ENCODE measurements at regions not wholly inside any gene's neighbourhood (a gene's known extent, or its start where the extent isn't known, plus 50 kb on each side); places are given as distances from the start of the nearest gene placed in this dataset.

DNA sequence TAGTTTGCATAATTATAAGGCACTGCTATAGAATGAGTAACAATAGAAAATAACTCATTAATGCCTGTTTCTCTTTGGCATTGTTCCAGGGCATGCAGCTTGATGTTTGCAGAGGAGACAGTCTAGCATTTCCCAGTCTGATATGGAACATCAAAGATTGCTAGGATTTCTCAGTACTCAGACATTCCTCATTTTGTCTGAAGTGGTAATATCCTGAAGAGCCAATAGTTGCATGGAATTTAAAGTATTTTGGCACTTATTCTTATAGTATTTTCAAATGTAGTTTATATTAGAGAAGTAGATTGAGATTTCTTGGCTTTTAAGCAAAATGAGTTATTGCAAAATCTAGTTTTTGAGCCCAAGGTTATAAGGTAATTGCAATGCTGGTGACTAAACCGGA lies 337.3 kb upstream of the E2F7 start:
- no peaks in the 10 kb centered on the region for H3K36me3 ChIP-seq

DNA sequence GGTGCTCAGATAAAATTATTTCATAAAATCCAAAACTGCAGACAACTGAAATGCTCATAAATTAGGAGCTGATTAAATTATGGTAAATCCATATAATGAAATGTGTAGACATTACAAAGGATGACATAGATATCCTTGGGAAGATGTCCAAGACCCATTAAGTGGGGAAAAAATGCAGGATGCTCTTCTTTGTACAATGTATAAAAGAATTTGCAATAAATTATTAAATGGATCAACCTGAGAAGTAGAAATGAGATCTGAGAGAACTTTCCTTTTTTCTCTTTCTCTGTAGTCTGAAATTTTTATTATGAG lies 336.4 kb upstream of the E2F7 start:
- no peak for ATAC-seq (ENCODE audit: insufficient number of reproducible peaks, low FRiP score, low read depth)
- no peak for DNase-seq (ENCODE audit: low spot score)
- Histone ChIP-seq H3K9me3 (no peaks in the 10 kb centered on the region), H3K4me1 (ENCODE audit: control insufficient read depth in 1 of 2, low read depth in 2 of 2) (no peaks in the 10 kb centered on the region), H3K27me3 (replicated peaks; ENCODE audit: insufficient read depth) (no peaks in the 10 kb centered on the region), H3K27ac (no peak overlapping the region), H3K36me3 (no peaks in the 10 kb centered on the region), H3K4me3 (no peak overlapping the region)
- TF ChIP-seq, protein P1, sequence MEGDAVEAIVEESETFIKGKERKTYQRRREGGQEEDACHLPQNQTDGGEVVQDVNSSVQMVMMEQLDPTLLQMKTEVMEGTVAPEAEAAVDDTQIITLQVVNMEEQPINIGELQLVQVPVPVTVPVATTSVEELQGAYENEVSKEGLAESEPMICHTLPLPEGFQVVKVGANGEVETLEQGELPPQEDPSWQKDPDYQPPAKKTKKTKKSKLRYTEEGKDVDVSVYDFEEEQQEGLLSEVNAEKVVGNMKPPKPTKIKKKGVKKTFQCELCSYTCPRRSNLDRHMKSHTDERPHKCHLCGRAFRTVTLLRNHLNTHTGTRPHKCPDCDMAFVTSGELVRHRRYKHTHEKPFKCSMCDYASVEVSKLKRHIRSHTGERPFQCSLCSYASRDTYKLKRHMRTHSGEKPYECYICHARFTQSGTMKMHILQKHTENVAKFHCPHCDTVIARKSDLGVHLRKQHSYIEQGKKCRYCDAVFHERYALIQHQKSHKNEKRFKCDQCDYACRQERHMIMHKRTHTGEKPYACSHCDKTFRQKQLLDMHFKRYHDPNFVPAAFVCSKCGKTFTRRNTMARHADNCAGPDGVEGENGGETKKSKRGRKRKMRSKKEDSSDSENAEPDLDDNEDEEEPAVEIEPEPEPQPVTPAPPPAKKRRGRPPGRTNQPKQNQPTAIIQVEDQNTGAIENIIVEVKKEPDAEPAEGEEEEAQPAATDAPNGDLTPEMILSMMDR (IDR thresholded peaks at IDR 0.05) = no peak

More for the DNA sequence above, 337.3 kb upstream of the E2F7 start:
- no peak overlapping the region for H3K4me3 ChIP-seq
- ATAC-seq (ENCODE audit: insufficient number of reproducible peaks, low FRiP score, low read depth) = no peak
- no peak for DNase-seq (ENCODE audit: low spot score)
- no peak overlapping the region for H3K27ac ChIP-seq
- TF ChIP-seq, protein P1 (IDR thresholded peaks at IDR 0.05) = no peak
- no peaks in the 10 kb centered on the region for H3K27me3 ChIP-seq (replicated peaks; ENCODE audit: insufficient read depth)
- H3K4me1 ChIP-seq (ENCODE audit: control insufficient read depth in 1 of 2, low read depth in 2 of 2) = no peaks in the 10 kb centered on the region
- no peaks in the 10 kb centered on the region for H3K9me3 ChIP-seq

DNA sequence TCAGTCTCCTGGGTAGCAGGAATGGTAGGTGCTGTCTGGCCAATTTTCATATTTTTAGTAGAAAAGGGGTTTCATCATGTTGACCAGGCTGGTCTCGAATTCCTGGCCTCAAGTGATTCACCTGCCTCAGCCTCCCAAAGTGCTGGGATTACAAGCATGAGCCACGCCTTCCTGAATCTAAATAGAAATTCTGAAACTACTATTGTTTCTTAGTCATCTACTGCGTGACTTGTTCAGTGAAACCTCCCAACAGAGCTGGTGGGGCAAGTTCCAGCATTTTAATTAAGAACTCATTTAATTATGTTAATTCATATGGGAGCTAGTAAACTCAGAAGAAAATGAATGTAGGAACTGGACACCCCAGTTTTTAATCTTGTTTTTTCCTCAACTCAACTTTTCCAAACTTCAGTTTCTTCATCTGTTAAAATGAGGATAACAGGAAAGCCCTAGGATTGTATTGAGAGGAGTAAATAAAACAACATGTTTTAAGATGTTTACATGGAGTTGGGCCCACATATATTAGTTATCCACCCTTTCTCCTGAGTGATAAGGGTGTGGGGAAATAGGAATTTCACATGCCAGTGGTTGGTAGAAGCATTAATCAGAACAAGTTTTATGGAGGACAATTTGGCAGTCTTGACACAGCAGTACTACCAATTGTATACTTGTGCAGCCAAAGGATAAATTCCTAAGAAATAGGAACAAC lies 335.8 kb upstream of the E2F7 start:
- Histone ChIP-seq H3K27me3 (replicated peaks; ENCODE audit: insufficient read depth) (no peaks in the 10 kb centered on the region), H3K27ac (no peak overlapping the region), H3K36me3 (no peaks in the 10 kb centered on the region), H3K4me1 (ENCODE audit: control insufficient read depth in 1 of 2, low read depth in 2 of 2) (no peaks in the 10 kb centered on the region), H3K4me3 (no peak overlapping the region), H3K9me3 (no peaks in the 10 kb centered on the region)
- ATAC-seq (ENCODE audit: insufficient number of reproducible peaks, low FRiP score, low read depth) = no peak
- TF ChIP-seq, protein P1 (IDR thresholded peaks at IDR 0.05) = no peak
- DNase-seq (ENCODE audit: low spot score) = no peak

DNA sequence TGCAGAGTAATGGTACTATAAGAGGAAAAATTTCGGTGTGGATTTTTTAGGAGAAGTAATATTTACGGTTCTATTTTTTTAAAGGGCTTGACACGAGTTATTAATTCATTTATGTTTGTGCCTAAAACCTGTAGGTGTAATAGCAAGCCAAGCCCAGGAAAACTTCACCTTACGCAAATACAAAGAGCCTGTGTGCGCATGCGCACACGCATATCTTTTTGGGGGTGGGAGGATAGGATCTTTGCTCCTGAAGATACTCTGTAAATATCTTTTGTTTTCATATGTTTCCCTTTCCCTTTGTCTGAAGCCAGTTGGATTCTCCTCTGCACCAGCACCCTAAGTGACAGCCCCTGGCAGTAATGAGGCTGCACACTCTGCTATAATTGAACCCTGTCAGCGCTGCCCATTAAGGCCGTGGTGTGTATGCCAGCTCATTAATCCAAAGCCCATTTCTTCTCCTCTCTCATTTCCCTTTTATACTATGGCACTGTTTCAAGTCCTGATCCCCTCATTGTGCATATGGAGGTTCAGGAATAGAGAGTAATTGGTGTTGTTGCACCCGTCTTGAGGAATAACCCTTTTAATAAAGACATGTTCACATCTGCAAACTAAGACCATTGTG lies 327.2 kb upstream of the E2F7 start:
- no peaks in the 10 kb centered on the region for H3K36me3 ChIP-seq
- no peaks in the 10 kb centered on the region for H3K27me3 ChIP-seq (replicated peaks; ENCODE audit: insufficient read depth)
- no peak overlapping the region for H3K4me3 ChIP-seq
- H3K4me1 ChIP-seq (ENCODE audit: control insufficient read depth in 1 of 2, low read depth in 2 of 2) = no peaks in the 10 kb centered on the region
- H3K27ac ChIP-seq = no peak overlapping the region
- no peaks in the 10 kb centered on the region for H3K9me3 ChIP-seq
- ATAC-seq (ENCODE audit: insufficient number of reproducible peaks, low FRiP score, low read depth) (no peak), DNase-seq (ENCODE audit: low spot score) (no peak)
- TF ChIP-seq, protein P1 (IDR thresholded peaks at IDR 0.05) = no peak

DNA sequence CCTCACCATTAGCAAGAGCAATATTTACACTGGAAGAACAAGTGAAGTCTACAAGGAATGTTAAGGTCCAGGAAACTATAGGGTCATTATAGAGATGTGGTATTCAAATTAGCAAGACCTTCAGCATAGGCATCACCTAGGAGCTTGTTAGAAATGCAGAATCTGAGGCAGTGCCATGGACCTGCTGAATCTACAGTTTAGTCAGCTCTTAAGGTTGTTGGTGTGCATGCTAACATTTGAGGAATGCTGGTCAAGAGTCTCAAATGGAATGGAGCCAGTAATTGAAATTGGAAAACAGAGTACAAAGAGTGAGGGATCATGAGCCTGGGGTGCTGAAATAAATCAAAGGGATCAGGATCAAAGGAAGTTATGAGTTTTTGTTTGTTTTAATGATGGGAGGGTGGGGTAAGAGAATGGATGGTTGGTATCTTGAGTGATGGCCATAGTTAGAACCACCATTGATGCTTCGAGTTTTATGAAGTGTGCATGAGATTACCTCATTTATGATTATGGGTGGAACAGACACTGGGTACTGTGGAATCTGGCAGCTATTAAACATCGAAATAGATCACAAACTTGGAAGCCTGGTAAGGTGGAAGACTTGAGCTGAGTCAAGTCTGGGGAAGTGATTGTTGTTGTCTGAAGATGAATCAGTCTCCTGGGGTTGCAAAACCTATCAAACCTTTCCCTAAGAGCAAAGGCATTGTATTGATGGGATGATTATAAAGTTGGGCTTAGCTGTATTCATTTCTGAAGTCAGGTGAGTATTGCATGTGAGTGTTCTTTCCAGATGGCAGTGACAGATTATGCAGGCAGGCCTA lies 323.3 kb upstream of the E2F7 start:
- Histone ChIP-seq H3K27me3 (replicated peaks; ENCODE audit: insufficient read depth) (no peaks in the 10 kb centered on the region), H3K27ac (no peak overlapping the region), H3K36me3 (no peaks in the 10 kb centered on the region), H3K9me3 (no peaks in the 10 kb centered on the region), H3K4me3 (no peak overlapping the region), H3K4me1 (ENCODE audit: control insufficient read depth in 1 of 2, low read depth in 2 of 2) (no peaks in the 10 kb centered on the region)
- DNase-seq (ENCODE audit: low spot score) = no peak
- TF ChIP-seq, protein P1 (IDR thresholded peaks at IDR 0.05) = no peak
- no peak for ATAC-seq (ENCODE audit: insufficient number of reproducible peaks, low FRiP score, low read depth)
